ENCODE measurements at regions not wholly inside any gene's neighbourhood (a gene's known extent, or its start where the extent isn't known, plus 50 kb on each side); places are given as distances from the start of the nearest gene placed in this dataset.

DNA sequence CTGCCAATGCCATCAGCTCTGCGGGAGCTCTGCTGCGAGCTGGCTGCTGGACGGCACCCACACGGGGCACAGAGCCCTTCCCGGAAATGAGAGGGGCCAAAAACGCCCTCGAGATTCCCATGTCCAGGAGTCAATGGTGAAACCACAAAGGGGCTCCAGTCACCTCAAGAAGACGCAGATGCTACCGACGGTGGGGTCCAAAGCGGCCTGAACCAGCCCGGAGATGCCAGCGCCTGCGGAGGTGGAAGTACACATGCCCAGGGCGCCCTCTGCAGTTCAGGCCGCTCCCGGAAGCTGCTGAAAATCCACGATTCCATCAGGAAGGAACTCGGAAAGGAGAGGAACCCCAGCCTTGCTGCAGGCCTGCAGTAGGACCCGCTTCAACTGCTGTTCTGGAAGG is 82.4 kb upstream of the SELENOP start:
- no peak overlapping the region for H3K4me3 ChIP-seq (replicated peaks; ENCODE audit: low read depth, low read length)
- DNase-seq (ENCODE audit: low read depth): no peak
- peak; percentile 26 for TF ChIP-seq CTCF (IDR thresholded peaks at IDR 0.05; ENCODE audit: low read length, missing control alignments)

DNA sequence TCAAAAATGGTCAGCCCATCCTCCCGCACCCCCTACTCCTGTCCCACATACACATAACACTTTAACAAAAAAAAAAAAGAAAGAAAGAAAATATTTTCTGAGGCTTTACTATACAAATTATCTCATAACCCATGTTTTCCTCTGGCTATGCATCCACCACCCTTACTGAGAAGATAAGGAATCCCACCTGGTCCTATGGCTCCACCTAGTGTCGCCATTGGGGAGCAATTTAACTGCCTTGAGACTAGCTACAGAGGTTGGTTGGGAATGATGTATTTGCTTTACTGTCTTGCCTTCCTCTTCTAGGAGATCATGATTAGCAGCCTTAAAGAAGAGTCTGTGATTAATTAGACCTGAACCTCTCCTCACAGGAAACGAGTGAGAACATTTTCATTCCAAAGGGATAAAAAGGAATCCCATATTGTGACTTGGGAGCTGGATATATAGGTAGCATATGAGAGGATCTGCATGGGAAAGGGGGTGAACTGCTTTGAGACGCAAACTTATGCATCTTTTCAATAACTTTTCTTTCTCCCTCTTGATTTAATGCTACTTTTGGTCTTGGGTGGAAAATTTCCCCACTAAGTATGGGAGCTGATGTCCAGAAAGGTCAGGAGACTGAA is 77.7 kb upstream of the SELENOP start:
- no peak overlapping the region for H3K4me3 ChIP-seq (replicated peaks; ENCODE audit: low read depth, low read length)
- peak; percentile 97 for TF ChIP-seq CTCF (IDR thresholded peaks at IDR 0.05; ENCODE audit: low read length, missing control alignments)
- peak; percentile 83 for DNase-seq (ENCODE audit: low read depth)

DNA sequence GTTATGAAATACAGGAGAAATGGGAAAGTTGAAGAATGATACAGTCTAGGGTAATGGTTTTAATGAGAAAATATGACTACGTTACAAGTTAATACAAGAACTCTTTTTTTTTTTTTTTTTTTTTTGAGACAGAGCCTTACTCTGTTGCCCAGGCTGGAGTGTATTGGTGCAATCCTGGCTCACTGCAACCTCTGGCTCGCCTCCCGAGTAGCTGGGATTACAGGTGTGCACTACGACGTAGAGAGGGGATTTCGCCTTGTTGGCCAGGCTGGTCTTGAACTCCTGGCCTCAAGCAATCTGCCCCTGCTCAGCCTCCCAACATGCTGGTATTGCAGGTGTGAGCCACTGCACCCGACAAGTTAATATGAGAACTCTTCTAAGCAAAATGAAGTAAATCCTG is 77.1 kb upstream of the SELENOP start:
- no peak for TF ChIP-seq CTCF (IDR thresholded peaks at IDR 0.05; ENCODE audit: low read length, missing control alignments)
- no peak for DNase-seq (ENCODE audit: low read depth)
- H3K4me3 ChIP-seq (replicated peaks; ENCODE audit: low read depth, low read length): no peak overlapping the region

DNA sequence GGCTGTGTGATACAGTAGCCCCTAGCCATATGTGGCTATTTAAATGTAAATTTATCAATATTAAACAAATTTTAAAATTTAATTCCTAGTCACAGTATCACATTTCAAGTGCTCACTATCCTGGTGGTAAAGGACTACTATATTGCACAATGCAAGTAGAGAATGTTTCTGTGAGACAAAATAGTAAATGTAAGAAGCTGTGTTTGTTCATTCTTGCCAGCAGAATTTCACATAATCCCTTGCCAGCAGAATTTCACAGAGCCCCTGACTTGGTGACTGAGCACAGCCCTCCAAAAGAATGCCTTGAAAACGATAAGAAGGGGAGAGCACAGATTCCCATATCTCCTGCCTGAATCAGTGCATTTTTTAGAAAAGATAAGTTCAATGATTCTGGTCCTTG is 75.9 kb upstream of the SELENOP start:
- peak; percentile 27 for DNase-seq (ENCODE audit: low read depth)
- no peak overlapping the region for H3K4me3 ChIP-seq (replicated peaks; ENCODE audit: low read depth, low read length)
- no peak for TF ChIP-seq CTCF (IDR thresholded peaks at IDR 0.05; ENCODE audit: low read length, missing control alignments)

DNA sequence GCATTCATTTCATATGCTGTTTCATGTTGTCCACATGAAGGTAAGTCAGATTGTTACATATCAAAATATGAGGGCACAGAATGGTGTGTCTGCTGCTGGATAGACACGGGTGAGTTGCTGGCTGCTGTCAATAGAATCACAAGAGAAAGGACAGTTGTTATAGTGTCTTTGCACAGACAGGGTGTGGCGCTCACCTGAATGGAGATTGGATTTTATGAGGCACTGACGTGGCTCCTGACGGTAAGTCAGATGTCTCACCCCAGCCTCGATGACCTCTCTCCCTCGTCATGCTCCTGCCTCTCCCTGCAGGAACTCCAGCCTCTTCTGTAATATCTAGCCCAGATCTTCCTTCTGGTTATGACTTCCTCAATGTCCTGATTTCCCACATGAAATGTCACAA is 75.4 kb upstream of the SELENOP start:
- DNase-seq (ENCODE audit: low read depth): no peak
- no peak overlapping the region for H3K4me3 ChIP-seq (replicated peaks; ENCODE audit: low read depth, low read length)
- no peak for TF ChIP-seq CTCF (IDR thresholded peaks at IDR 0.05; ENCODE audit: low read length, missing control alignments)

- no peak overlapping the region for H3K4me3 ChIP-seq (replicated peaks; ENCODE audit: low read depth, low read length)
- TF ChIP-seq CTCF (IDR thresholded peaks at IDR 0.05; ENCODE audit: low read length, missing control alignments): no peak
- no peak for DNase-seq (ENCODE audit: low read depth)
Measured at GRCh38 chr5:42886635-42887034, 74.9 kb upstream of the SELENOP start.

DNA sequence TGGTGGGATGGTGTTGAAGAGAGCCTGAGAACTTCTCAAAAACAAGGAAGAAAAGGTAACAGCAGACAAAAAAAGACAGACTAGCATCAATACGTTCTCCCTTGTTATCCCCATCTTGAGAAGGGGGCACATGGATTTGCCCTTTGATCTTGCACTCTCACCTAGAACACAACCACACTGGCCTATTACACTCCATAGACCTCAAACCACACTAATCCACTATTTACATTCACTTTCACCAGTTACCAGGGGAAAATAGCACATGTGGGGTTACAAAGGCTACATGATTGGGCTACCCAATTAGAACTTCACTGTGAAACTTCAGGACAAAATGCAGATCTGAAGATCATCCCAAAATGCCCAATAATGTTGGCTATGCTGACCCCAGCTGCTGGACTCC is 72.6 kb upstream of the SELENOP start:
- no peak overlapping the region for H3K4me3 ChIP-seq (replicated peaks; ENCODE audit: low read depth, low read length)
- no peak for TF ChIP-seq CTCF (IDR thresholded peaks at IDR 0.05; ENCODE audit: low read length, missing control alignments)
- DNase-seq (ENCODE audit: low read depth): no peak

Measured in fibroblast of pulmonary artery (primary cell).